ENCODE measurements at regions not wholly inside any gene's neighbourhood (a gene's known extent, or its start where the extent isn't known, plus 50 kb on each side); places are given as distances from the start of the nearest gene placed in this dataset.

DNA sequence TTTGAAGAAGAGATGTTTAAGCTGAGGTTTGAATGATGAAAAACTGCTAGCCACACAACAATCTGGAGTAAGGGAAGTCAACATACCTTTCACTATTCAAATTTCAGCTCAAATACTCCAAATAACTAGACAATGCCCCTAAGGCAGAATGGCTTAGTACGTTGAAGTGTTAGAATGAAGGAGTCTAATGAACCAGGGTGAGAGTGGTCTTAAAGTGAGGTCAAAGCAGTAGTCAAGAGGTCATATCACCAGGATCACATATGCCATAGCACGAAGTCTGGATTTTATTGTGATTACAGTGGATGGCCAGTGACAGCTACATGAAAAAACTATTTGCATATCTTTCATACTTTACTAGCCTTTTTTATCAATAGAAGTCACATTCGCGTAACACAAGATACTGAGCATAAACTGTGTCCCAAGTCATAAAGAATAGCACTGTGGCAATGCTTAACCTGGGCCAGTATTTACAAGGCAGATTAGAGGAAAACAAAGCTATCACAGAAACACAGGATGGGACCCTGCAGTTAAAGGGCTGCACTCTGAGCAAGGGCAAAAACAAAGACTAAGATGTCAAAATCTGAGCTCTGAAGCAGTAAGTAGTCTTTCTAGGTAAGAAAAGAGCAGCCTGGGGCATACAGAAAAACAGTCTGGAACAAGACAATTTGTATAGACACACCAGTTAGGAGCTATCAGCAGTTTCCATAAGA is 61.5 kb downstream of the HYCC1 start:
- H3K4me3 ChIP-seq = no peak overlapping the region
- H3K79me2 ChIP-seq = no peaks in the 10 kb centered on the region
- peaks cover 10% of the 10 kb centered on the region for H3K4me1 ChIP-seq (ENCODE audit: insufficient read depth)
- H3K27ac ChIP-seq = no peak overlapping the region
- WGBS (ENCODE audit: low lambda C conversion rate, missing lambda C conversion rate) = 42% methylated on average over 4 of the region's 4 CpGs
- TF ChIP-seq CTCF (IDR thresholded peaks at IDR 0.05; ENCODE audit: poor library complexity) (no peak), EZH2 (IDR thresholded peaks at IDR 0.05; ENCODE audit: borderline replicate concordance) (no peak), EZH2phosphoT487 (IDR thresholded peaks at IDR 0.05; ENCODE audit: low read depth, severe bottlenecking, unreplicated experiment) (no peak)
- no peaks in the 10 kb centered on the region for H4K20me1 ChIP-seq (ENCODE audit: insufficient read depth, poor library complexity, severe bottlenecking)
- H2AFZ ChIP-seq = no peak overlapping the region
- no peaks in the 10 kb centered on the region for H3K36me3 ChIP-seq (replicated peaks; ENCODE audit: insufficient read depth, low read depth)
- no peaks in the 10 kb centered on the region for H3K27me3 ChIP-seq
- H3K4me2 ChIP-seq = no peak overlapping the region
- no peaks in the 10 kb centered on the region for H3K9me2 ChIP-seq (replicated peaks; ENCODE audit: insufficient read depth)
- no peaks in the 10 kb centered on the region for H3K9me3 ChIP-seq (ENCODE audit: low read depth)
- DNase-seq (ENCODE audit: low spot score) = no peak

- Histone ChIP-seq H3K4me2 (no peak overlapping the region), H2AFZ (no peak overlapping the region), H3K79me2 (no peaks in the 10 kb centered on the region), H3K27ac (no peak overlapping the region), H3K4me1 (ENCODE audit: insufficient read depth) (peaks cover 10% of the 10 kb centered on the region), H3K4me3 (no peak overlapping the region), H3K36me3 (replicated peaks; ENCODE audit: insufficient read depth, low read depth) (no peaks in the 10 kb centered on the region), H3K9me3 (ENCODE audit: low read depth) (no peaks in the 10 kb centered on the region), H3K27me3 (no peaks in the 10 kb centered on the region), H3K9me2 (replicated peaks; ENCODE audit: insufficient read depth) (no peaks in the 10 kb centered on the region), H4K20me1 (ENCODE audit: insufficient read depth, poor library complexity, severe bottlenecking) (no peaks in the 10 kb centered on the region)
- 42% methylated on average over 2 of the region's 2 CpGs for WGBS (ENCODE audit: low lambda C conversion rate, missing lambda C conversion rate)
- no peak for DNase-seq (ENCODE audit: low spot score)
- TF ChIP-seq EZH2 (IDR thresholded peaks at IDR 0.05; ENCODE audit: borderline replicate concordance) (no peak), EZH2phosphoT487 (IDR thresholded peaks at IDR 0.05; ENCODE audit: low read depth, severe bottlenecking, unreplicated experiment) (no peak), CTCF (IDR thresholded peaks at IDR 0.05; ENCODE audit: poor library complexity) (no peak)
Observed at GRCh38 chr7:22949944-22950343, 64.0 kb downstream of the HYCC1 start.

GRCh38 chr7:22949221-22949620 is 64.7 kb downstream of the HYCC1 start:
- peak overlapping the region; percentile 19 for H3K4me2 ChIP-seq
- TF ChIP-seq EZH2 (IDR thresholded peaks at IDR 0.05; ENCODE audit: borderline replicate concordance) (no peak), CTCF (IDR thresholded peaks at IDR 0.05; ENCODE audit: poor library complexity) (no peak), EZH2phosphoT487 (IDR thresholded peaks at IDR 0.05; ENCODE audit: low read depth, severe bottlenecking, unreplicated experiment) (no peak)
- H3K4me1 ChIP-seq (ENCODE audit: insufficient read depth) = peaks cover 10% of the 10 kb centered on the region
- no peaks in the 10 kb centered on the region for H4K20me1 ChIP-seq (ENCODE audit: insufficient read depth, poor library complexity, severe bottlenecking)
- no peaks in the 10 kb centered on the region for H3K27me3 ChIP-seq
- no peak overlapping the region for H2AFZ ChIP-seq
- no peaks in the 10 kb centered on the region for H3K9me3 ChIP-seq (ENCODE audit: low read depth)
- H3K79me2 ChIP-seq = no peaks in the 10 kb centered on the region
- H3K4me3 ChIP-seq = no peak overlapping the region
- H3K36me3 ChIP-seq (replicated peaks; ENCODE audit: insufficient read depth, low read depth) = no peaks in the 10 kb centered on the region
- no peak for DNase-seq (ENCODE audit: low spot score)
- H3K27ac ChIP-seq = no peak overlapping the region
- H3K9me2 ChIP-seq (replicated peaks; ENCODE audit: insufficient read depth) = no peaks in the 10 kb centered on the region
- WGBS (ENCODE audit: low lambda C conversion rate, missing lambda C conversion rate) = 59% methylated on average over 3 of the region's 3 CpGs
